ENCODE measurements at regions not wholly inside any gene's neighbourhood (a gene's known extent, or its start where the extent isn't known, plus 50 kb on each side); places are given as distances from the start of the nearest gene placed in this dataset.

DNA sequence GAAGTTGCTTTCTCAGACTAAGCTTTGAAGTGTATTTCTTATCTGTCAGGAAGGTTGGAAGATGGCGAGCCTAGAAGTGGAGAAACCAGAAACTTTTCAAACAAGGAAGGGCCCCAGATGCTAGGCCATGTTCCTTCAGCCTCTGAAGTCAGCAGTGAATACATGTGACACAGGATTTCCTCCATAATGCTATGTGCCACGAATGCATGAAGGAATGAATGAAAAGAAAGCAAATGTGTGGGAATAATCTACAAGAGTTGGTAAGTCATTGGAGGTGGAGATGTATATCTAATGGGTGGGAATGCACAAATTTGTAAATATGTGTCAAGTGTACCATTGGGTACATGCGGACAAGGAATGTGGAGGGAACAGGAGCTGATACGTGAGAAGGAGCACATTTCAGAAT lies 123.2 kb upstream of the PRSS16 start:
- Histone ChIP-seq H3K4me3 (replicated peaks in 1 of 3; ENCODE audit: insufficient read depth in 1 of 3, low read depth in 2 of 3, low read length in 3 of 3) (no peak overlapping the region), H3K27ac (ENCODE audit: extremely low read length, insufficient read depth, low read length) (no peak overlapping the region), H3K4me1 (ENCODE audit: insufficient read depth, low read length) (peaks cover 12% of the 10 kb centered on the region), H3K4me2 (ENCODE audit: low read depth, low read length) (no peak overlapping the region), H3K9ac (ENCODE audit: insufficient read depth, low read depth, low read length) (no peak overlapping the region), H3K79me2 (ENCODE audit: insufficient read depth, low read length) (no peaks in the 10 kb centered on the region), H4K20me1 (ENCODE audit: insufficient read depth, low read length) (no peaks in the 10 kb centered on the region), H2AFZ (ENCODE audit: low read length) (no peak overlapping the region), H3K9me3 (ENCODE audit: low read length) (no peaks in the 10 kb centered on the region), H3K27me3 (ENCODE audit: control insufficient read depth in 1 of 2, insufficient read depth in 2 of 2, low read length in 2 of 2) (no peaks in the 10 kb centered on the region), H3K36me3 (replicated peaks in 1 of 2; ENCODE audit: control insufficient read depth in 1 of 2, insufficient read depth in 2 of 2, low read length in 2 of 2) (no peaks in the 10 kb centered on the region)
- TF ChIP-seq ELF3 (CRISPR knock-in tag; IDR thresholded peaks at IDR 0.05) (no peak), XBP1 (CRISPR knock-in tag; IDR thresholded peaks at IDR 0.05) (no peak), ZSCAN9 (CRISPR knock-in tag; IDR thresholded peaks at IDR 0.05; ENCODE audit: borderline replicate concordance) (no peak), ZNF879 (CRISPR knock-in tag; IDR thresholded peaks at IDR 0.05) (no peak), ZFX (CRISPR knock-in tag; IDR thresholded peaks at IDR 0.05; ENCODE audit: low read depth) (no peak), ZFP36L1 (CRISPR knock-in tag; IDR thresholded peaks at IDR 0.05) (no peak), TAF15 (IDR thresholded peaks at IDR 0.05; ENCODE audit: low read depth, low read length, poor library complexity, severe bottlenecking) (no peak), ZNF550 (CRISPR knock-in tag; IDR thresholded peaks at IDR 0.05; ENCODE audit: borderline replicate concordance) (no peak), SUZ12 (IDR thresholded peaks at IDR 0.05; ENCODE audit: low read depth, low read length) (no peak)
- TF ChIP-seq, protein P1, sequence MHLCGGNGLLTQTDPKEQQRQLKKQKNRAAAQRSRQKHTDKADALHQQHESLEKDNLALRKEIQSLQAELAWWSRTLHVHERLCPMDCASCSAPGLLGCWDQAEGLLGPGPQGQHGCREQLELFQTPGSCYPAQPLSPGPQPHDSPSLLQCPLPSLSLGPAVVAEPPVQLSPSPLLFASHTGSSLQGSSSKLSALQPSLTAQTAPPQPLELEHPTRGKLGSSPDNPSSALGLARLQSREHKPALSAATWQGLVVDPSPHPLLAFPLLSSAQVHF (CRISPR knock-in tag; IDR thresholded peaks at IDR 0.05), result no peak
- CTCF ChIA-PET (ENCODE audit: low intra/inter-chr PET ratio, low total read pairs), result no interaction called here
- POLR2A ChIA-PET, result no interaction called here
- in situ Hi-C loops (cut with HindIII; ENCODE audit: extremely low pct_ligation_motif_present, low pct_unique_long_range_greater_than_20kb) (no loop called here), intact Hi-C loops (cut with micrococcal nuclease; ENCODE audit: unreplicated experiment) (no loop called here)
- FAIRE-seq (no peak), ATAC-seq (no peak), DNase-seq (ENCODE audit: low spot score) (no peak)
- no TSS peak for BruUV-seq (replicated peaks)
- 57% methylated on average over 4 of the region's 4 CpGs for WGBS (ENCODE audit: low lambda C conversion rate)

Data from HepG2 (cell line).